PC-3 (cell line): ENCODE measurements at regions not wholly inside any gene's neighbourhood (a gene's known extent, or its start where the extent isn't known, plus 50 kb on each side); places are given as distances from the start of the nearest gene placed in this dataset.
A peak's percentile ranks its signal among the peaks of the same experiment; 100 is the strongest.

Experiments
- ATAC-seq: fragments of 200-7000 bp; cut with Tn5 transposase; 2 replicates; pipeline ENCODE4 v1.9.1; 2020; ENCODE audit warnings: mild to moderate bottlenecking, moderate library complexity
- BruUV-seq: library from RNA; stranded (reverse); fragments of 400-500 nt; replicated peaks from 2 replicates; lab custom pipeline; 2021; lab: Mats Ljungman, UMichigan
- CTCF ChIA-PET: fragments of 300-600 bp; sonication (Branson Sonifier 250); formaldehyde crosslinking; loops from one replicate; lab custom pipeline; 2022; ENCODE audit warnings: antibody characterized with exemption; lab: Charles Lee
- POLR2A ChIA-PET: fragments of 300-600 bp; sonication (Branson Sonifier 250); formaldehyde crosslinking; loops from one replicate; lab custom pipeline; 2022; ENCODE audit warnings: antibody characterized with exemption; ENCODE audit not compliant: unreplicated experiment; lab: Charles Lee
- DNase-seq: peaks from one replicate; pipeline ENCODE4 v3.0.0-alpha.2; 2015
- H2AFZ ChIP-seq: fragments of 300-600 bp; sonication (generic); 2 replicates; pipeline ENCODE4 v1.6.0; 2016; ENCODE audit warnings: antibody characterized with exemption, low read length
- H3F3A ChIP-seq: fragments of 300-600 bp; sonication (generic); one replicate; pipeline ENCODE4 v1.6.0; 2017; ENCODE audit warnings: antibody characterized with exemption, low read length, control low read depth, mild to moderate bottlenecking; ENCODE audit not compliant: unreplicated experiment
- H3K27ac ChIP-seq: fragments of 300-600 bp; sonication (generic); 2 replicates; pipeline ENCODE4 v1.5.1; 2016; ENCODE audit warnings: mild to moderate bottlenecking, low read length
- H3K27me3 ChIP-seq: fragments of 300-600 bp; sonication (generic); 2 replicates; pipeline ENCODE4 v1.6.1; 2016; ENCODE audit warnings: low read length, mixed read lengths
- H3K36me3 ChIP-seq: fragments of 300-600 bp; sonication (generic); 2 replicates; pipeline ENCODE4 v1.6.1; 2016; ENCODE audit warnings: low read depth, mixed run types, low read length, mixed read lengths
- H3K4me1 ChIP-seq: fragments of 300-600 bp; sonication (generic); 2 replicates; pipeline ENCODE4 v1.5.1; 2016; ENCODE audit warnings: low read length; ENCODE audit not compliant: insufficient read depth
- H3K4me2 ChIP-seq: fragments of 300-600 bp; sonication (generic); 2 replicates; pipeline ENCODE4 v1.6.0; 2016; ENCODE audit warnings: low read length
- H3K4me3 ChIP-seq: fragments of 300-600 bp; sonication (generic); 2 replicates; pipeline ENCODE4 v1.5.1; 2016; ENCODE audit warnings: mild to moderate bottlenecking, low read length, mixed read lengths
- H3K79me2 ChIP-seq: fragments of 300-600 bp; sonication (generic); 2 replicates; pipeline ENCODE4 v1.6.1; 2017; ENCODE audit warnings: low read length, mixed read lengths
- H3K9ac ChIP-seq: fragments of 300-600 bp; sonication (generic); 2 replicates; pipeline ENCODE4 v1.6.0; 2016; ENCODE audit warnings: mild to moderate bottlenecking, low read length
- H3K9me2 ChIP-seq: fragments of 300-600 bp; sonication (generic); replicated peaks from 2 replicates; pipeline ENCODE4 v1.6.1; 2016; ENCODE audit warnings: mixed run types, low read length, mixed read lengths
- H3K9me3 ChIP-seq: fragments of 300-600 bp; sonication (generic); 2 replicates; pipeline ENCODE4 v1.6.1; 2016; ENCODE audit warnings: low read length, mixed read lengths
- H4K20me1 ChIP-seq: fragments of 300-600 bp; sonication (generic); 2 replicates; pipeline ENCODE4 v1.6.1; 2016; ENCODE audit warnings: low read length, mixed read lengths
- EZH2 ChIP-seq: fragments of 300-600 bp; sonication (generic); IDR thresholded peaks from one replicate; pipeline ENCODE4 v1.6.1; 2017; ENCODE audit warnings: antibody characterized with exemption, mild to moderate bottlenecking, low read length; ENCODE audit not compliant: unreplicated experiment
- EZH2phosphoT487 ChIP-seq: fragments of 300-600 bp; sonication (generic); IDR thresholded peaks from 2 replicates; pipeline ENCODE4 v1.6.1; 2018; ENCODE audit warnings: mild to moderate bottlenecking, antibody characterized with exemption, low read length, borderline replicate concordance
- intact Hi-C: fragments of 100-400 bp; cut with micrococcal nuclease; formaldehyde crosslinking; loops from 2 replicates; pipeline ENCODE4 v1.9.0; 2023
- TF ChIP-seq, protein P1 (sequence below): fragments of 300-600 bp; sonication (generic); conservative IDR thresholded peaks from 2 replicates; pipeline ENCODE4 v1.5.1; 2017; ENCODE audit warnings: antibody characterized with exemption, low read depth, mild to moderate bottlenecking, low read length

DNA sequence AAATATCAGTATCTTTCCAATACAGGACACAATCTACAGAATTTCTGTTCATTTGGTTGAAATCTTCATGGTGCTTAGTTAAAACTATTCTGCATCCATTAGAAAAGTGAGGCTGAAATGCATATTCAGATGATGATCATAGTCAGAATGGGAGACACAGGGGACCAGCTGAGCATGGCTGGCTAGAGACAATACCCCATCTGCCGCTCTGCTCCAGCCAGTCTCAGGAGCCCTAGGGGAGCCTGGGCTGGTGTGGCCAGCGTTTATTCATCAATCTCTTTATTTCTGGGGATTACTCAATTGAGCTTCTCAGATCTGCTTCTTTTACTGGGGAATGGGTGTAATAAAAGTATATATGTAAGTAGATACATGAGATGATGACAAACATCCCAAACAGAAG is 470.9 kb upstream of the CDIN1 start:
- Histone ChIP-seq H3K4me3 (no peak overlapping the region), H4K20me1 (no peaks in the 10 kb centered on the region), H2AFZ (no peak overlapping the region), H3K9me3 (no peaks in the 10 kb centered on the region), H3K9me2 (no peaks in the 10 kb centered on the region), H3K9ac (no peak overlapping the region), H3K4me1 (peaks cover 14% of the 10 kb centered on the region), H3K27me3 (no peaks in the 10 kb centered on the region), H3K27ac (no peak overlapping the region), H3F3A (no peaks in the 10 kb centered on the region), H3K4me2 (no peak overlapping the region), H3K79me2 (no peaks in the 10 kb centered on the region), H3K36me3 (no peaks in the 10 kb centered on the region)
- BruUV-seq = no TSS peak
- TF ChIP-seq, protein P1, sequence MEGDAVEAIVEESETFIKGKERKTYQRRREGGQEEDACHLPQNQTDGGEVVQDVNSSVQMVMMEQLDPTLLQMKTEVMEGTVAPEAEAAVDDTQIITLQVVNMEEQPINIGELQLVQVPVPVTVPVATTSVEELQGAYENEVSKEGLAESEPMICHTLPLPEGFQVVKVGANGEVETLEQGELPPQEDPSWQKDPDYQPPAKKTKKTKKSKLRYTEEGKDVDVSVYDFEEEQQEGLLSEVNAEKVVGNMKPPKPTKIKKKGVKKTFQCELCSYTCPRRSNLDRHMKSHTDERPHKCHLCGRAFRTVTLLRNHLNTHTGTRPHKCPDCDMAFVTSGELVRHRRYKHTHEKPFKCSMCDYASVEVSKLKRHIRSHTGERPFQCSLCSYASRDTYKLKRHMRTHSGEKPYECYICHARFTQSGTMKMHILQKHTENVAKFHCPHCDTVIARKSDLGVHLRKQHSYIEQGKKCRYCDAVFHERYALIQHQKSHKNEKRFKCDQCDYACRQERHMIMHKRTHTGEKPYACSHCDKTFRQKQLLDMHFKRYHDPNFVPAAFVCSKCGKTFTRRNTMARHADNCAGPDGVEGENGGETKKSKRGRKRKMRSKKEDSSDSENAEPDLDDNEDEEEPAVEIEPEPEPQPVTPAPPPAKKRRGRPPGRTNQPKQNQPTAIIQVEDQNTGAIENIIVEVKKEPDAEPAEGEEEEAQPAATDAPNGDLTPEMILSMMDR = no peak
- no peak for TF ChIP-seq EZH2
- no peak for TF ChIP-seq EZH2phosphoT487
- ChIA-PET POLR2A (no interaction called here), CTCF (no interaction called here)
- intact Hi-C loops = no loop called here
- ATAC-seq = no peak
- DNase-seq = no peak

DNA sequence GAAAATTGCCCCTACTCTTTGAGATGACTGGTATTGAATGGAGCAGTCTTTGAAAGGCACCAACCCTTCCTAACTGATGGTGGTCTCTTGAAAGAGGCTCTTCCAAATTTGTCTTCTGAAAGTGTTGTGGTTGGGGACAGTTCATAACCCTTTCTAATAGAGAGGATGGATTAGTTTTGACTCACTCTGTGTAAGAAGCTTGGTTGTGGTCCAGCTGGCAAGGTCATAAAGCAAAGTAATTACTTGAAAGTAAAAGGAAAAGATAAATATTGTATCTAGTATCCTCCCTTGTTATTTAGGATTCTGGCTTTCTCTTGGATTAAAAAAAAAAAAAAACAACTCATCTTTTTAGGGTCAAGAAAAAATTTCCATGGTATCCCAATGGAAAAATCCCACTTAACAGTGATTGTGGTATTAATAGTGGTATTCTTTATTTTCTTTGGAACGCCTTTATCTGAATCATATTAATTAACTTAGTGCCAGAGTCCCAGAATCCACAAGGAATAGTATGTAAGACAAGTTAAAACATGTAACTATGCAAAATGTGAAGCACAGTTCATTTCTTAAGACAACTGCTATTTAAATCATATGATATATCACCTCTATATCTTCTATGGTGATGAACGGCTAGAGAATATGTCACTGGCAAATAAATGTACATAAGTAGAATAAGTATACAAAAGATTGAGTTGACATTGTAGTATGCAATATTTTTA is 469.3 kb upstream of the CDIN1 start:
- Histone ChIP-seq H3K79me2 (no peaks in the 10 kb centered on the region), H3K9me3 (no peaks in the 10 kb centered on the region), H3K27ac (no peak overlapping the region), H3K4me1 (peaks cover 14% of the 10 kb centered on the region), H3K4me3 (no peak overlapping the region), H3K27me3 (no peaks in the 10 kb centered on the region), H3F3A (no peaks in the 10 kb centered on the region), H2AFZ (no peak overlapping the region), H3K9me2 (no peaks in the 10 kb centered on the region), H3K36me3 (no peaks in the 10 kb centered on the region), H3K4me2 (0 out of 2 replicates have a peak overlapping the region, but pooled peaks have one; percentile 5), H3K9ac (no peak overlapping the region), H4K20me1 (no peaks in the 10 kb centered on the region)
- POLR2A ChIA-PET = no interaction called here
- BruUV-seq = no TSS peak
- intact Hi-C loops = loop anchor here (10.0 kb wide), 1 partner anchor 355 kb away; no protein-coding TSS in a partner anchor
- TF ChIP-seq EZH2 = no peak
- TF ChIP-seq, protein P1 = no peak
- TF ChIP-seq EZH2phosphoT487 = no peak
- ATAC-seq = peak; percentile 87
- peak; percentile 67 for DNase-seq
- CTCF ChIA-PET = interaction anchor here (0.6 to 0.7 kb wide), 2 partner anchors 47 to 434 kb away, joined by 4 to 5 read pairs; no protein-coding TSS in a partner anchor

DNA sequence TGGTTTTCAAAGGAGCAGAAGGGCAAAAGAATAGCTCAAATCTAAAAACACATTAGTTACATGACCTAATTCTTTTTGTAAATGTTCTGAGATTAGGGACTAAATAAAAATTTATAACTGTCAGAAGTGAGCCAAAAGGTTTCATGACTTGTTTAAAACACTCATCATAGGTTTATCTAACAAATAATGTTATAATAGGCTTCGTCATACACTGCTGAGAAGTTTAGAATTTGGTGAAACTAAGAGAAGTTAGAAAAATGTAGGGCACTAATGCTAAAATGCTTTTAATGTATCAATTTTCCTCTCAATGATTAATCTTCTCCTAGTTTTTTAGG is 468.8 kb upstream of the CDIN1 start:
- no peaks in the 10 kb centered on the region for H3K27me3 ChIP-seq
- H3F3A ChIP-seq = no peaks in the 10 kb centered on the region
- no peaks in the 10 kb centered on the region for H3K9me3 ChIP-seq
- H3K4me3 ChIP-seq = no peak overlapping the region
- H3K9me2 ChIP-seq = no peaks in the 10 kb centered on the region
- H4K20me1 ChIP-seq = no peaks in the 10 kb centered on the region
- BruUV-seq = no TSS peak
- no peak overlapping the region for H2AFZ ChIP-seq
- H3K36me3 ChIP-seq = no peaks in the 10 kb centered on the region
- H3K4me2 ChIP-seq = no peak overlapping the region
- intact Hi-C loops = loop anchor here (10.0 kb wide), 1 partner anchor 356 kb away; no protein-coding TSS in a partner anchor
- no peak for DNase-seq
- H3K4me1 ChIP-seq = peaks cover 14% of the 10 kb centered on the region
- ChIA-PET CTCF (no interaction called here), POLR2A (no interaction called here)
- TF ChIP-seq, protein P1 = no peak
- no peak for TF ChIP-seq EZH2phosphoT487
- no peak for TF ChIP-seq EZH2
- H3K9ac ChIP-seq = no peak overlapping the region
- no peaks in the 10 kb centered on the region for H3K79me2 ChIP-seq
- no peak for ATAC-seq
- H3K27ac ChIP-seq = no peak overlapping the region
